ENCODE measurements at regions not wholly inside any gene's neighbourhood (a gene's known extent, or its start where the extent isn't known, plus 50 kb on each side); places are given as distances from the start of the nearest gene placed in this dataset.
"Not testable (repeated sequence)": the region's sequence is repeated elsewhere in the genome, so short reads cannot be mapped to it uniquely, and the experiment has no call there.

GRCh38 chr5:60162441-60162840 is 268.9 kb upstream of the PDE4D start:
- no peak for DNase-seq

- DNase-seq, result no peak
Observed at GRCh38 chr5:60161340-60161934, 267.9 kb upstream of the PDE4D start.

- no peak for DNase-seq
Observed at GRCh38 chr5:60149081-60149480, 255.6 kb upstream of the PDE4D start.

- DNase-seq, result no peak
Observed at GRCh38 chr5:60148366-60148765, 254.8 kb upstream of the PDE4D start.

- DNase-seq, result no peak
Observed at GRCh38 chr5:60147791-60148190, 254.3 kb upstream of the PDE4D start.

- DNase-seq, result no peak
Observed at GRCh38 chr5:60143942-60144549, 250.5 kb upstream of the PDE4D start.

- no peak for DNase-seq
Observed at GRCh38 chr5:60141119-60141518, 247.6 kb upstream of the PDE4D start.

GRCh38 chr5:60136841-60137240 is 243.3 kb upstream of the PDE4D start:
- DNase-seq, result no peak

GRCh38 chr5:60131504-60131903 is 238.0 kb upstream of the PDE4D start:
- no peak for DNase-seq

GRCh38 chr5:60125636-60126035 is 232.1 kb upstream of the PDE4D start:
- DNase-seq, result no peak

GRCh38 chr5:60102961-60103693 is 209.6 kb upstream of the PDE4D start:
- no peak for DNase-seq

- DNase-seq, result no peak
Observed at GRCh38 chr5:60101573-60101972, 208.0 kb upstream of the PDE4D start.

- DNase-seq, result no peak
Observed at GRCh38 chr5:60092671-60093422, 199.3 kb upstream of the PDE4D start.

- no peak for DNase-seq
Observed at GRCh38 chr5:60086583-60086982, 193.1 kb upstream of the PDE4D start.

- no peak for DNase-seq
Observed at GRCh38 chr5:60084226-60084625, 190.7 kb upstream of the PDE4D start.

- DNase-seq, result no peak
Observed at GRCh38 chr5:60077292-60077691, 183.8 kb upstream of the PDE4D start.

GRCh38 chr5:60076746-60077145 is 183.2 kb upstream of the PDE4D start:
- DNase-seq, result no peak

- DNase-seq, result no peak
Observed at GRCh38 chr5:60066502-60066901, 173.0 kb upstream of the PDE4D start.

- no peak for DNase-seq
Observed at GRCh38 chr5:60060389-60060788, 166.9 kb upstream of the PDE4D start.

GRCh38 chr5:60056191-60056590 is 162.7 kb upstream of the PDE4D start:
- no peak for DNase-seq

- no peak for DNase-seq
Observed at GRCh38 chr5:60055168-60055567, 161.6 kb upstream of the PDE4D start.

GRCh38 chr5:60041996-60042664 is 148.6 kb upstream of the PDE4D start:
- DNase-seq, result not testable (repeated sequence)

GRCh38 chr5:60041508-60041907 is 148.0 kb upstream of the PDE4D start:
- DNase-seq, result not testable (repeated sequence)
